Type B pancreatic cell (in vitro differentiated cells): ENCODE measurements at regions not wholly inside any gene's neighbourhood (a gene's known extent, or its start where the extent isn't known, plus 50 kb on each side); places are given as distances from the start of the nearest gene placed in this dataset.
"Not testable (repeated sequence)": the region's sequence is repeated elsewhere in the genome, so short reads cannot be mapped to it uniquely, and the experiment has no call there.

Source experiments
- DNase-seq: peaks from one replicate; pipeline ENCODE4 v3.0.0; 2021; ENCODE audit warnings: mixed read lengths; ENCODE audit not compliant: unreplicated experiment; ENCODE audit errors: extremely low spot score
- H3K27ac Mint-ChIP-seq: 2 replicates; pipeline ENCODE4 v1.8.0; 2021; ENCODE audit warnings: mild to moderate bottlenecking, mixed read lengths
- H3K27me3 Mint-ChIP-seq: 2 replicates; pipeline ENCODE4 v1.8.0; 2021; ENCODE audit warnings: mixed read lengths
- H3K36me3 Mint-ChIP-seq: 2 replicates; pipeline ENCODE4 v1.8.0; 2021; ENCODE audit warnings: mixed read lengths
- H3K4me1 Mint-ChIP-seq: one replicate; pipeline ENCODE4 v1.8.0; 2021; ENCODE audit warnings: mixed read lengths; ENCODE audit not compliant: unreplicated experiment
- H3K4me3 Mint-ChIP-seq: 2 replicates; pipeline ENCODE4 v1.8.0; 2021; ENCODE audit warnings: mild to moderate bottlenecking, mixed read lengths
- H3K9me3 Mint-ChIP-seq: 2 replicates; pipeline ENCODE4 v1.8.0; 2021; ENCODE audit warnings: mixed read lengths
- TF ChIP-seq, protein P1 (sequence below): fragments of 200-600 bp; sonication (generic); conservative IDR thresholded peaks from 2 replicates; pipeline ENCODE4 v1.5.0; 2021; ENCODE audit warnings: antibody characterized with exemption, mild to moderate bottlenecking

DNA sequence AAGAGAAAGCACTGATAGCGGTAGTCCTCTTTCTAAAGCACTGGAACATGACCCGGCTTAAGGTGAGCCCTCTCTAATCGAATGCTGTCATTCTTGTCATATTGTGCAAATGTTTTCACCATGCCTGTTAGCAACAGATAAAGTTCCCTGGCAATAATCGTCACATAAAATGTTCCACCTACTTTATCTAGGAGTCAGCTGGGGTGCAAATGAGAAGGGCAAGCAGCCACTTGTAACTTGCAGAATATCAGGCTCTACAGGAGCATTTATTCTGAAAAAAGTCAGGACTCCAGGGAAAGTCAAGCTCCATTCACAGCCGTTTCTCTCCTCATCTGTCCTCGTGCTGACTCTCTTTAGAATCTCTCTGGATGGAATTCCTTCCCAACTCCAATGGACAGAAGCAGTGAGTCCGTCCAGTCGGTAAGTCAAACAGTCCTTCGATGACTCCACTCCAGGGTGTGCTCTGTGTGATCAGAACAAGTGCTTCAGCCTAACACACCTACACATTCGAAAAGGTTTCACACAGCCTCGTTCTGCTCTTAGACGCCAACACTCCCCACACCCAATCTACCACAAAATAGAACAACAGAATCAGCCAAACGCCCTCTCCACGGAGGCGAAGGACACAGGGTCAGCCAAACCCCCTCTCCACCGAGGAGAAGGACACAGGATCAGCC is 101.7 kb upstream of the FRG1 start:
- Mint-ChIP-seq H3K4me1 (no peaks in the 10 kb centered on the region), H3K4me3 (no peak overlapping the region), H3K27ac (no peak overlapping the region), H3K36me3 (no peaks in the 10 kb centered on the region), H3K27me3 (no peaks in the 10 kb centered on the region), H3K9me3 (no peaks in the 10 kb centered on the region)
- DNase-seq, result no peak
- TF ChIP-seq, protein P1, sequence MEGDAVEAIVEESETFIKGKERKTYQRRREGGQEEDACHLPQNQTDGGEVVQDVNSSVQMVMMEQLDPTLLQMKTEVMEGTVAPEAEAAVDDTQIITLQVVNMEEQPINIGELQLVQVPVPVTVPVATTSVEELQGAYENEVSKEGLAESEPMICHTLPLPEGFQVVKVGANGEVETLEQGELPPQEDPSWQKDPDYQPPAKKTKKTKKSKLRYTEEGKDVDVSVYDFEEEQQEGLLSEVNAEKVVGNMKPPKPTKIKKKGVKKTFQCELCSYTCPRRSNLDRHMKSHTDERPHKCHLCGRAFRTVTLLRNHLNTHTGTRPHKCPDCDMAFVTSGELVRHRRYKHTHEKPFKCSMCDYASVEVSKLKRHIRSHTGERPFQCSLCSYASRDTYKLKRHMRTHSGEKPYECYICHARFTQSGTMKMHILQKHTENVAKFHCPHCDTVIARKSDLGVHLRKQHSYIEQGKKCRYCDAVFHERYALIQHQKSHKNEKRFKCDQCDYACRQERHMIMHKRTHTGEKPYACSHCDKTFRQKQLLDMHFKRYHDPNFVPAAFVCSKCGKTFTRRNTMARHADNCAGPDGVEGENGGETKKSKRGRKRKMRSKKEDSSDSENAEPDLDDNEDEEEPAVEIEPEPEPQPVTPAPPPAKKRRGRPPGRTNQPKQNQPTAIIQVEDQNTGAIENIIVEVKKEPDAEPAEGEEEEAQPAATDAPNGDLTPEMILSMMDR, result no peak

DNA sequence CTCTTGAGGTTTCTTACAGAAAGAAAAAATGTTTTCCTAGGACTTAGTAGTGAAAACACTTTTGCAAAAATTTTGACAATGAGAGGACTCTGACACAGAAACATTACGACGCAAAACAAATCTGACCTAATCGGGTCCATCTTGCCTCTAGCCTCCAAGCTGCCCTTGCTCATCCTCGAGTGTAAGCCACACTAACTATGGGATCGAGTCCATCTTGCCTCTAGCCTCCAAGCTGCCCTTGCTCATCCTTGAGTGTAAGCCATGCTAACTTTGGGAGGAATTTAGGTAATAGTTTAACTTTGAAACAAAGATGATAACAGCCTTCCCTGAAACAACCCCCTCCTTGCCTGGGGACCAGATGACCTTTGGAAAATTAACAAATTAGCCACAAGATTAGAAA is 100.3 kb upstream of the FRG1 start:
- H3K36me3 Mint-ChIP-seq, result no peaks in the 10 kb centered on the region
- TF ChIP-seq, protein P1, result no peak
- no peaks in the 10 kb centered on the region for H3K4me1 Mint-ChIP-seq
- H3K27me3 Mint-ChIP-seq, result no peaks in the 10 kb centered on the region
- H3K9me3 Mint-ChIP-seq, result no peaks in the 10 kb centered on the region
- DNase-seq, result no peak
- H3K27ac Mint-ChIP-seq, result no peak overlapping the region
- no peak overlapping the region for H3K4me3 Mint-ChIP-seq

DNA sequence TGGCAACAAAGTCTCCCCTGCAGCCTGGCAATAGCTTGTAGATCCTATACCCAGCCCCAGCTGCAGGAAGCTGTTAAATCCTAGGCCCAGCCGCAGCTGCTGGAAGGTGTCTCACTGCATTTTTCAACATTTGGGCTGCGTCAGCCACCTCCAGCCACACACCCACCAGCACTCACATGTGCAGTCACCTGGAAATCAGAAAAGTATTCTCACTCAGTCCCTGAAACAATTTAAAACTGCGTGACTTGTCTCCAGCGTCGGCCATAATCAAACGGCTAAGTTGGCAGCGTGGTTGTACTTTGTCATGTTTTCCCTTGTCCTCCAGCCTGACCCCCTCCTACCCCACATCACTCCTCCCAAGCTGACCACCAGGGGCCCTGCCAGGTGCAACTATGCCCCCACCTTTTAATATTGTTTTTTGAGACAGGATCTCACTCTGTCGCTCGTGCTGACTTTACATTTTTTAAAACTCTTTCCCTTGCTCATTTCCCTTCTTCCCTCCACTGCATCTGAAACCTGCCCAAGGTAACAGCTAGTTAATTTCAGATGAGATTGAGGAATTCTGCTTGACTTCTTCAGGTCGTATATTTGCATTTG is 97.2 kb upstream of the FRG1 start:
- Mint-ChIP-seq H3K9me3 (peaks cover 6% of the 10 kb centered on the region), H3K36me3 (no peaks in the 10 kb centered on the region), H3K4me3 (no peak overlapping the region), H3K27me3 (no peaks in the 10 kb centered on the region), H3K27ac (no peak overlapping the region), H3K4me1 (no peaks in the 10 kb centered on the region)
- DNase-seq, result no peak
- TF ChIP-seq, protein P1, result no peak

DNA sequence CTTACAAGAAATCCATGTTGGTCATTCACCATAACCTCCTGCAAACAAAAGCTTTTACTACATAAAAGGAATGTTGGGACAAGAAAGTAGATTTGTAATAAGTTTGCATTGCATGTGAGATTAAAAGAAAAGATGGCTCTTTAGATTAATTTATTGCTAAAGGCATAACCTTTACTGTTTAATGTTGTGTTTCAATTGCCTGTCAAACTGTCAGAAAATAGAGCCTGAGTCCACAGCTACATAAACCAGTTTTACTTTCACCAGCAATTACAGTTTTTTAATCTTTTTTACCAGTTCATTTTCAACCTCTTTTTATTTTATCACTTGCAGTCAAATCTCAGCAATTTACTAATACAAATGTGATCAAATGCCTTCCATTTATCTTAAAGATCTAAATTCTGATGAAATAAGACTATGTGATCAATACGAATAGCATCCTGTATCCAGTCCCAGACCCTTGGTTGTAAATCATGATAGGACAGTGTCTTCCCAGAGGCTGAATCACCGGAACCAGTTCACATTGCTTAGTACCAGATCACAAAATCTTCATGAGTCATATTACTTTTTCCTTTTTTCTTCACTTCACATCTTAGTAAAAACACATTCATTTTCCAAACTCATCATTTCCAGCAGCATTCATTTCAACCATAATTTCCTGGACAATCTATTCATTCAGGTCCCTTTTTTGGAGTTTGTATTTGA is 95.4 kb upstream of the FRG1 start:
- Mint-ChIP-seq H3K4me1 (no peaks in the 10 kb centered on the region), H3K9me3 (peaks cover 6% of the 10 kb centered on the region), H3K4me3 (no peak overlapping the region), H3K27ac (no peak overlapping the region), H3K36me3 (no peaks in the 10 kb centered on the region), H3K27me3 (no peaks in the 10 kb centered on the region)
- DNase-seq, result no peak
- TF ChIP-seq, protein P1, result no peak

- H3K9me3 Mint-ChIP-seq, H3K4me1 Mint-ChIP-seq, H3K27ac Mint-ChIP-seq, H3K27me3 Mint-ChIP-seq, H3K36me3 Mint-ChIP-seq, H3K4me3 Mint-ChIP-seq: not testable (repeated sequence)
- peak; percentile 79 for DNase-seq
These were observed 94.6 kb upstream of the FRG1 start for GRCh38 chr4:189846094-189846493.

- not testable (repeated sequence) for H3K9me3 Mint-ChIP-seq, H3K36me3 Mint-ChIP-seq, DNase-seq, H3K27me3 Mint-ChIP-seq, H3K4me1 Mint-ChIP-seq, H3K27ac Mint-ChIP-seq, H3K4me3 Mint-ChIP-seq
These were observed 94.1 kb upstream of the FRG1 start for GRCh38 chr4:189846608-189847007.

- H3K4me3 Mint-ChIP-seq, H3K27ac Mint-ChIP-seq, H3K4me1 Mint-ChIP-seq, DNase-seq, H3K27me3 Mint-ChIP-seq, H3K36me3 Mint-ChIP-seq: not testable (repeated sequence)
- H3K9me3 Mint-ChIP-seq, result peaks cover 11% of the 10 kb centered on the region
These were observed 92.0 kb upstream of the FRG1 start for GRCh38 chr4:189848672-189849071.
